Activated B cell treated with CpG ODN at 0.5 μM for 24 hours (primary cell): ENCODE measurements at regions not wholly inside any gene's neighbourhood (a gene's known extent, or its start where the extent isn't known, plus 50 kb on each side); places are given as distances from the start of the nearest gene placed in this dataset.

Experiments used
- ATAC-seq: fragments of 200-7000 bp; cut with Tn5 transposase; one replicate; pipeline ENCODE4 v1.10.0; 2021; ENCODE audit warnings: low read depth, mild to moderate bottlenecking, moderate library complexity
- CTCF ChIA-PET: fragments of 350-600 bp; sonication (Branson Sonifier 250); formaldehyde crosslinking; loops from one replicate; lab custom pipeline; 2021; ENCODE audit warnings: antibody characterized with exemption; lab: Charles Lee
- POLR2A ChIA-PET: fragments of 350-600 bp; sonication (Branson Sonifier 250); formaldehyde crosslinking; loops from one replicate; lab custom pipeline; 2021; ENCODE audit warnings: antibody characterized with exemption; lab: Charles Lee
- DNase-seq: peaks from one replicate; pipeline ENCODE4 v3.0.0; 2022
- H3K27ac Mint-ChIP-seq: one replicate; pipeline ENCODE4 v1.8.0; 2020; ENCODE audit warnings: mixed read lengths
- H3K27me3 Mint-ChIP-seq: one replicate; pipeline ENCODE4 v1.8.0; 2021; ENCODE audit warnings: mixed read lengths
- H3K36me3 Mint-ChIP-seq: one replicate; pipeline ENCODE4 v1.8.0; 2021; ENCODE audit warnings: low read depth, mixed read lengths
- H3K4me1 Mint-ChIP-seq: one replicate; pipeline ENCODE4 v1.8.0; 2021; ENCODE audit warnings: mixed read lengths
- H3K4me3 Mint-ChIP-seq: one replicate; pipeline ENCODE4 v1.8.0; 2020; ENCODE audit warnings: mild to moderate bottlenecking, mixed read lengths
- H3K9me3 Mint-ChIP-seq: one replicate; pipeline ENCODE4 v1.8.0; 2020; ENCODE audit warnings: mixed read lengths
- CTCF ChIP-seq: fragments of 200-600 bp; IDR thresholded peaks from one replicate; pipeline ENCODE4 v1.8.0; 2022; ENCODE audit warnings: antibody characterized with exemption, mild to moderate bottlenecking
- intact Hi-C: fragments of 100-400 bp; cut with micrococcal nuclease; formaldehyde crosslinking; loops from one replicate; pipeline ENCODE4 v1.15.1; 2024

- Mint-ChIP-seq H3K27me3 (no peaks in the 10 kb centered on the region), H3K9me3 (peaks cover 2% of the 10 kb centered on the region), H3K27ac (peak overlapping the region; percentile 84), H3K4me1 (peaks cover 20% of the 10 kb centered on the region), H3K36me3 (no peaks in the 10 kb centered on the region), H3K4me3 (no peak overlapping the region)
- intact Hi-C loops = loop anchor here (5.0 kb wide), 1 partner anchor 36 kb away; no protein-coding TSS in a partner anchor
- POLR2A ChIA-PET = no interaction called here
- TF ChIP-seq CTCF = no peak
- ATAC-seq (no peak), DNase-seq (no peak)
- CTCF ChIA-PET = interaction anchor here (1.2 to 2.0 kb wide), 2 partner anchors 229 to 244 kb away, joined by 4 to 6 read pairs; no protein-coding TSS in a partner anchor
Observed at GRCh38 chr11:95461348-95461747, 230.3 kb upstream of the SESN3 start.

- intact Hi-C loops = loop anchor here (5.0 kb wide), 1 partner anchor 38 kb away; no protein-coding TSS in a partner anchor
- no peak overlapping the region for H3K27ac Mint-ChIP-seq
- no peak overlapping the region for H3K4me3 Mint-ChIP-seq
- DNase-seq (no peak), ATAC-seq (no peak)
- H3K27me3 Mint-ChIP-seq = no peaks in the 10 kb centered on the region
- no peaks in the 10 kb centered on the region for H3K36me3 Mint-ChIP-seq
- peaks cover 2% of the 10 kb centered on the region for H3K9me3 Mint-ChIP-seq
- TF ChIP-seq CTCF = no peak
- ChIA-PET POLR2A (interaction anchor here (0.6 kb wide), 1 partner anchor 257 kb away, joined by 3 read pairs; no protein-coding TSS in a partner anchor), CTCF (no interaction called here)
- peaks cover 34% of the 10 kb centered on the region for H3K4me1 Mint-ChIP-seq
Observed at GRCh38 chr11:95459291-95460042, 228.5 kb upstream of the SESN3 start.

DNA sequence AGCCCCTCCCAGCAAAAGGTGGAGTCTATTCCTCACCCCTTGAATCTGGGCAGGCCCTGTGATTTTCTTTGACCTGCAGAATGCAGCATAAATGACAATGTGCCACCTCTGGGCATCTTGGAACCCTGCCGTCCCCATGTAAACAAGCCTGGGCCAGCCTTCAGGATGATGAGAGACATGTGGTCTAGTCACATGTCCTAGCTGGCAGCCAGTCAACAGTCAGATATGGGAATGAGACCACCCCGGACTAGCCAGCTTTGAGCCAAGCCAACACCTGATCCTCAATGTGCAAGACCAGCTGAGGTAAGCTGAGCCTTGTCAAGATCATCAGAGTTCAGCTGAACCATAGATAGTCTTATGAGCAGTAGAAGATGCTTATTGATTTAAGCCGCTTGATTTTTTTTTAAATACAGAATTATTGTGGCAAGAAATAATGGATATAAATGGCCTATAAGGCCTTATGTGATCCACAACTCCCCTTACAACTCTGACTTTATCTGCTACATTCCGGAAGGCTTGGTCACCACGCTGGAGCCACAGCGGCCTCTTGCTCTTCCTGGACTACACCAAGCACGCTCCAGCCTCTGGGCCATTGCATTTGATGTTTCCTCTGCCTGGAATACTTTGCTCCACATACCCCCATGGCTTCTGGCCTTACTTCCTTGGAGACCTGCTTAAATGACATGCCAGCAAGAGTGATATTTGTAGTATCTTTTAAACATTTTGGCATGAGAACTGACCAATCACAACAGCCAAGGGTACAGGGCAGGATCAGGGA, 225.9 kb upstream of the SESN3 start:
- POLR2A ChIA-PET = no interaction called here
- no peaks in the 10 kb centered on the region for H3K27me3 Mint-ChIP-seq
- ATAC-seq (no peak), DNase-seq (no peak)
- H3K4me3 Mint-ChIP-seq = no peak overlapping the region
- no peak for TF ChIP-seq CTCF
- intact Hi-C loops = no loop called here
- peaks cover 2% of the 10 kb centered on the region for H3K9me3 Mint-ChIP-seq
- no peaks in the 10 kb centered on the region for H3K36me3 Mint-ChIP-seq
- CTCF ChIA-PET = no interaction called here
- peaks cover 23% of the 10 kb centered on the region for H3K4me1 Mint-ChIP-seq
- H3K27ac Mint-ChIP-seq = no peak overlapping the region

- no peaks in the 10 kb centered on the region for H3K27me3 Mint-ChIP-seq
- ATAC-seq (no peak), DNase-seq (no peak)
- no peak overlapping the region for H3K4me3 Mint-ChIP-seq
- intact Hi-C loops = no loop called here
- no peaks in the 10 kb centered on the region for H3K9me3 Mint-ChIP-seq
- no peaks in the 10 kb centered on the region for H3K36me3 Mint-ChIP-seq
- ChIA-PET POLR2A (no interaction called here), CTCF (interaction anchor here (1.5 kb wide), 1 partner anchor 250 kb away, joined by 4 read pairs; no protein-coding TSS in a partner anchor)
- no peak overlapping the region for H3K27ac Mint-ChIP-seq
- TF ChIP-seq CTCF = no peak
- H3K4me1 Mint-ChIP-seq = peaks cover 14% of the 10 kb centered on the region
Observed at GRCh38 chr11:95455228-95455970, 224.4 kb upstream of the SESN3 start.
